ENCODE measurements at regions not wholly inside any gene's neighbourhood (a gene's known extent, or its start where the extent isn't known, plus 50 kb on each side); places are given as distances from the start of the nearest gene placed in this dataset.

DNA sequence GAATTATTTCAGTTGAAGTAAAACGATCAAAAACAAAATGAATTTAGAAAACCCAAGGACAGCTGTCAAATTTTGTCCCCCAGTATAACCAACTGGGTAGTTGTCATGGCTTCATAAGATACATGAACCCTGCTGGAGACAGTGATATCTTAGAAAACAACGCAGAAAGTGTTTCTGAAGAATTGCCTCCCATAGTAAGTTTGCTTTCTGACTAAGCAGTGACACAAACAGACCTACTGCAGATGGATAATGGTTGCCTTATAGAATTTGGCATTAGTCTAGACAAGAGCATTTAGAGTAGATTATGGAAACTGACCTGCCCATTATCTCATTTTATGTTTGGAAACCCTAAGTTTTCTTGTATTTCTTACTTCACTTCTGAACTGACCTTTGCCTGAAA, 187.7 kb upstream of the KCNN2 start:
- no peak for DNase-seq (ENCODE audit: low read depth)
- TF ChIP-seq, protein P1, sequence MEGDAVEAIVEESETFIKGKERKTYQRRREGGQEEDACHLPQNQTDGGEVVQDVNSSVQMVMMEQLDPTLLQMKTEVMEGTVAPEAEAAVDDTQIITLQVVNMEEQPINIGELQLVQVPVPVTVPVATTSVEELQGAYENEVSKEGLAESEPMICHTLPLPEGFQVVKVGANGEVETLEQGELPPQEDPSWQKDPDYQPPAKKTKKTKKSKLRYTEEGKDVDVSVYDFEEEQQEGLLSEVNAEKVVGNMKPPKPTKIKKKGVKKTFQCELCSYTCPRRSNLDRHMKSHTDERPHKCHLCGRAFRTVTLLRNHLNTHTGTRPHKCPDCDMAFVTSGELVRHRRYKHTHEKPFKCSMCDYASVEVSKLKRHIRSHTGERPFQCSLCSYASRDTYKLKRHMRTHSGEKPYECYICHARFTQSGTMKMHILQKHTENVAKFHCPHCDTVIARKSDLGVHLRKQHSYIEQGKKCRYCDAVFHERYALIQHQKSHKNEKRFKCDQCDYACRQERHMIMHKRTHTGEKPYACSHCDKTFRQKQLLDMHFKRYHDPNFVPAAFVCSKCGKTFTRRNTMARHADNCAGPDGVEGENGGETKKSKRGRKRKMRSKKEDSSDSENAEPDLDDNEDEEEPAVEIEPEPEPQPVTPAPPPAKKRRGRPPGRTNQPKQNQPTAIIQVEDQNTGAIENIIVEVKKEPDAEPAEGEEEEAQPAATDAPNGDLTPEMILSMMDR (IDR thresholded peaks at IDR 0.05; ENCODE audit: insufficient read depth, low read depth, low read length, missing control alignments): no peak

DNA sequence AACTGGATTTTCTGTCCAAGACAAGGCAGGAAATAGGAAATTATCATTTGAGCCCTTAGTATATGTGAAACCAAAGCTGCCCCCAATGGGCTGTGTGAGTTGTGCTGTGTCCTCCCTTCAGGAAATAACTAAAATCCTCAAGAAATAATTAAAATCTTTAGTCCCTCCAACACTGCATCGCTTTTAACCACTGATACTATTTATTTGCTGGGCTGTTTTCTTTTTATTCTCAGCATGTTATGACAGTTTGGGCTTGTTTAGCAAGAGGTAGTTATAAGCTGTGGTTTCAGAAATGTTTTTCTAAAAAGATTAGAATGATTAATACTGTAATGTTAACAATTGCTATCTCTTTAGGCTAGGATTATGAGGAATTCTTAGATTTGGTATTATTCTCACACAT, 187.0 kb upstream of the KCNN2 start:
- TF ChIP-seq, protein P1 (IDR thresholded peaks at IDR 0.05; ENCODE audit: insufficient read depth, low read depth, low read length, missing control alignments): no peak
- H3K4me3 ChIP-seq (ENCODE audit: low read length): no peak overlapping the region
- no peak for DNase-seq (ENCODE audit: low read depth)

More for the DNA sequence above, 187.7 kb upstream of the KCNN2 start:
- H3K4me3 ChIP-seq (ENCODE audit: low read length): no peak overlapping the region

DNA sequence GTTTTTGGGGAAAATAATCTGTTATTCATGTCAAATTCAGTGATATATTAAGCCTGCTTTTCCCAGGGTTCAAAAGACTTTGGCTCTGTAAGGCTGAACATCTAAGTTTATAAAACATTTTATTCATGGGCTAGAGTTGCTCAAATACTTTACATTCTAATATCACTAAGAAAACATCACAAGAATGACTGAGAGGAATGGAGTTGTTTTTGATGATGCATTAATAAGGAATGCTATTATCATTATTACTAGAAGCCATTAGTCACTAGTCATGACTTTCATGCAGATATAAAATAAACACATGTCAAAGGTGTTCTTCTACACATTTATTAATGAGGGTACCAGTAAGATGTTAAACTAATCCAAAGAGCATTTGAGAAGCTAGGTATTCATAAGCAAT, 185.5 kb upstream of the KCNN2 start:
- TF ChIP-seq, protein P1 (IDR thresholded peaks at IDR 0.05; ENCODE audit: insufficient read depth, low read depth, low read length, missing control alignments): no peak
- DNase-seq (ENCODE audit: low read depth): peak; percentile 55
- no peak overlapping the region for H3K4me3 ChIP-seq (ENCODE audit: low read length)

DNA sequence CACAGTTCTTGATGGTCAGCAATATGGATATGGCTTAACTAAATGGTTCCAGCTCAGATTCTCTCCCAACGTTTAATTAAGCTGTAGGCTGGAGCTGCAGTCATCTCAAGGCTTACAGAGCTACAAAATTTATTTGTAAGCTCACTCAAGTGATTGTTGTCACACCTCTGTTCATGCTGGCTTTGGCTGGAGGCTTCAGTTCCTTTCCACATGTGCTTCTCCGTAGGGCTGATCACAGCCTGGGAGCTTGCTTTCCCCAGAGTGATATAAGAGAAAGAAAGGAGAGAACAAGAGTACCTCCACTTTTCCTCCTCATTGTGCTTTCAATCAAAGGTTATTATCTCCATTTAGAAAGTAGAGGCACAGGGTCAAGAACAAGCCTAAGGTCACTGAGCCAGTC, 182.7 kb upstream of the KCNN2 start:
- DNase-seq (ENCODE audit: low read depth): no peak
- TF ChIP-seq, protein P1 (IDR thresholded peaks at IDR 0.05; ENCODE audit: insufficient read depth, low read depth, low read length, missing control alignments): no peak

DNA sequence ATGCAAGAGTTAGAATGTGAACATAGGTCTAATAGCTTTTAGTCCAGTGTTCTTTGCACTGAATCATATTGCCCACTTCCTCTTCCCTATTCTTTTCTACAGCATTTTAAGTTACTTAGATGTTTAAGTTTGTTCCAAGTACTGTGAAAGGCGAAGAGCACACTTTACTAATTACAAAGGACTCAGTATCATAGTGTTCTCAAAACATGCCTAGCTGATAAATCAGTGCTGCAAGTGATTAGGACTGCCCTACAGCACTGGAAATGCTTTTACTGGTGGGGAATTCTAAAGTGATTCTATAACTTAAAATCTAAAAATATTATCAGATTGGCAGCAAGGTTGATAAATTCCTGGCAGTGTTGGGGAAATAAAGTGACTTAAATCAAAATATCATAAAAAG, 177.9 kb upstream of the KCNN2 start:
- DNase-seq (ENCODE audit: low read depth): no peak
- TF ChIP-seq, protein P1 (IDR thresholded peaks at IDR 0.05; ENCODE audit: insufficient read depth, low read depth, low read length, missing control alignments): no peak
- H3K4me3 ChIP-seq (ENCODE audit: low read length): no peak overlapping the region

More for the DNA sequence above, 182.7 kb upstream of the KCNN2 start:
- no peak overlapping the region for H3K4me3 ChIP-seq (ENCODE audit: low read length)

DNA sequence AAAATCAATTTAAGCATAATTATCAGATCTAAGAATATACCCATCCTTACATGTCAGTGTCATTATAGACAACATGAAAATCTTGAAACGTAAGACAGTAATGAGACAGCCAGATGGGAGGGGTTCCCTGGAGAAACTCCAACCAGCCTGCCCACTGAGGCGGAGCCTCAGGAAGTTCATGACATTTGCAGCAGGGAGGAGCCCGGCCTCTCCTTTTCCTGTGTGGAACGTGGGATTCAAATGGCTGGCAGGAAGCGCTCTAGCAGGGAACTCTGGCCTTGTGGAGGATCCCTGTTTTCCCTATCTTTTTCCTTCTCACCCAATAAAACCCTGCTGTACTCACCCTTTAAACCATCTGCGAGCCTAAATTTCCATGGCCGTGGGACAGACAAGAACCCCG, 176.6 kb upstream of the KCNN2 start:
- TF ChIP-seq, protein P1 (IDR thresholded peaks at IDR 0.05; ENCODE audit: insufficient read depth, low read depth, low read length, missing control alignments): no peak
- no peak for DNase-seq (ENCODE audit: low read depth)
- no peak overlapping the region for H3K4me3 ChIP-seq (ENCODE audit: low read length)

DNA sequence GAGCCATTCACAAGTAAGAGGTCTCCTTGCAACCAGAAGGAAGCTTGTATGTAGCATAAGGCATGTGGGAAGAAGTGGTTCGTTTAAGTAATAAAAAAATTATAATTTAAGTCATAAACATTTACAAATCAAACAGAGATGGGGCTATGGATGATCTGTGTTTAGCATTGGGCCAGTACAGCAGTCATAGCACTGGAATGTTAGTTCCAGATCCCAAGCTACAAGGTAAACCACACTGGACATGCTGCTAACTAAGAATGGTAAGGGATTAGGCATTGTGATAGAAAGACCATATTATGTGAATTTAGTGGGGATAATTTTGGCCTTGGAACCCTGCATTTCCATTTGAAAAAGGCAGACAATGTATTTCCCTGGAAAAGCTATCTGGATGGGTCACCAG, 170.4 kb upstream of the KCNN2 start:
- no peak overlapping the region for H3K4me3 ChIP-seq (ENCODE audit: low read length)
- TF ChIP-seq, protein P1 (IDR thresholded peaks at IDR 0.05; ENCODE audit: insufficient read depth, low read depth, low read length, missing control alignments): no peak
- no peak for DNase-seq (ENCODE audit: low read depth)
